Daoy (cell line): ENCODE measurements at regions not wholly inside any gene's neighbourhood (a gene's known extent, or its start where the extent isn't known, plus 50 kb on each side); places are given as distances from the start of the nearest gene placed in this dataset.
"Not testable (repeated sequence)": the region's sequence is repeated elsewhere in the genome, so short reads cannot be mapped to it uniquely, and the experiment has no call there.

Experiments used
- DNase-seq: peaks from one replicate; pipeline ENCODE4 v3.0.0-alpha.2; 2015; ENCODE audit warnings: low read depth

- DNase-seq: not testable (repeated sequence)
These were observed 720.6 kb downstream of the PCDH17 start for GRCh38 chr13:58352100-58352499.

GRCh38 chr13:58369936-58370335, 738.4 kb downstream of the PCDH17 start:
- no peak for DNase-seq

- no peak for DNase-seq
These were observed 744.8 kb downstream of the PCDH17 start for GRCh38 chr13:58376349-58376748.

- DNase-seq: no peak
These were observed 745.2 kb downstream of the PCDH17 start for GRCh38 chr13:58376775-58377174.

- no peak for DNase-seq
These were observed 747.7 kb downstream of the PCDH17 start for GRCh38 chr13:58379221-58379620.

GRCh38 chr13:58385336-58385735, 753.8 kb downstream of the PCDH17 start:
- DNase-seq: not testable (repeated sequence)

- DNase-seq: no peak
These were observed 766.2 kb downstream of the PCDH17 start for GRCh38 chr13:58397596-58398387.

GRCh38 chr13:58399263-58399662, 767.7 kb downstream of the PCDH17 start:
- DNase-seq: no peak

- no peak for DNase-seq
These were observed 775.0 kb downstream of the PCDH17 start for GRCh38 chr13:58406545-58406944.

- DNase-seq: no peak
These were observed 798.4 kb downstream of the PCDH17 start for GRCh38 chr13:58429917-58430316.

GRCh38 chr13:58434943-58435342, 803.4 kb downstream of the PCDH17 start:
- no peak for DNase-seq

GRCh38 chr13:58437427-58437826, 805.9 kb downstream of the PCDH17 start:
- DNase-seq: no peak

- no peak for DNase-seq
These were observed 815.4 kb downstream of the PCDH17 start for GRCh38 chr13:58446979-58447378.

GRCh38 chr13:58452123-58452623, 820.6 kb downstream of the PCDH17 start:
- no peak for DNase-seq

GRCh38 chr13:58455094-58455493, 823.5 kb downstream of the PCDH17 start:
- no peak for DNase-seq

GRCh38 chr13:58461217-58461616, 829.7 kb downstream of the PCDH17 start:
- no peak for DNase-seq

- DNase-seq: no peak
These were observed 832.3 kb downstream of the PCDH17 start for GRCh38 chr13:58463841-58464240.

GRCh38 chr13:58467176-58467575, 835.6 kb downstream of the PCDH17 start:
- DNase-seq: no peak

GRCh38 chr13:58472483-58472882, 840.9 kb downstream of the PCDH17 start:
- DNase-seq: no peak

GRCh38 chr13:58474581-58474980, 843.0 kb downstream of the PCDH17 start:
- DNase-seq: no peak

- no peak for DNase-seq
These were observed 844.8 kb downstream of the PCDH17 start for GRCh38 chr13:58476206-58476918.

- no peak for DNase-seq
These were observed 847.3 kb downstream of the PCDH17 start for GRCh38 chr13:58478858-58479257.

- no peak for DNase-seq
These were observed 848.5 kb downstream of the PCDH17 start for GRCh38 chr13:58480061-58480460.
